ENCODE measurements at regions not wholly inside any gene's neighbourhood (a gene's known extent, or its start where the extent isn't known, plus 50 kb on each side); places are given as distances from the start of the nearest gene placed in this dataset.

- WGBS, result 34% methylated on average over 7 of the region's 7 CpGs
- Histone ChIP-seq H3K4me3 (no peak overlapping the region), H3K4me1 (no peaks in the 10 kb centered on the region), H3K27me3 (no peaks in the 10 kb centered on the region), H3K36me3 (no peaks in the 10 kb centered on the region), H3K27ac (no peak overlapping the region), H3K9me3 (no peaks in the 10 kb centered on the region)
- TF ChIP-seq EP300 (IDR thresholded peaks at IDR 0.05) (no peak), CTCF (IDR thresholded peaks at IDR 0.05) (no peak), POLR2AphosphoS5 (IDR thresholded peaks at IDR 0.05) (no peak), POLR2A (IDR thresholded peaks at IDR 0.05) (no peak)
- no peak for DNase-seq (ENCODE audit: low spot score in 2 of 2)
Observed at GRCh38 chr14:89543425-89543790, 126.4 kb upstream of the FOXN3 start.

- no peaks in the 10 kb centered on the region for H3K9me3 ChIP-seq
- H3K4me3 ChIP-seq, result no peak overlapping the region
- WGBS, result 66% methylated on average over 4 of the region's 4 CpGs
- H3K27me3 ChIP-seq, result no peaks in the 10 kb centered on the region
- H3K27ac ChIP-seq, result no peak overlapping the region
- no peak for DNase-seq (ENCODE audit: low spot score in 2 of 2)
- TF ChIP-seq POLR2A (IDR thresholded peaks at IDR 0.05), result no peak
- TF ChIP-seq EP300 (IDR thresholded peaks at IDR 0.05), result no peak
- no peak for TF ChIP-seq CTCF (IDR thresholded peaks at IDR 0.05)
- TF ChIP-seq POLR2AphosphoS5 (IDR thresholded peaks at IDR 0.05), result no peak
- H3K4me1 ChIP-seq, result no peaks in the 10 kb centered on the region
- H3K36me3 ChIP-seq, result no peaks in the 10 kb centered on the region
Observed at GRCh38 chr14:89542786-89543424, 125.9 kb upstream of the FOXN3 start.

GRCh38 chr14:89540830-89541470, 123.9 kb upstream of the FOXN3 start:
- Histone ChIP-seq H3K27me3 (no peaks in the 10 kb centered on the region), H3K4me1 (no peaks in the 10 kb centered on the region), H3K36me3 (no peaks in the 10 kb centered on the region), H3K9me3 (no peaks in the 10 kb centered on the region), H3K4me3 (no peak overlapping the region), H3K27ac (no peak overlapping the region)
- WGBS, result 90% methylated on average over 5 of the region's 5 CpGs
- DNase-seq (ENCODE audit: low spot score in 2 of 2), result no peak
- no peak for TF ChIP-seq CTCF (IDR thresholded peaks at IDR 0.05)

- WGBS, result 90% methylated on average over 20 of the region's 20 CpGs
- no peaks in the 10 kb centered on the region for H3K36me3 ChIP-seq
Observed at GRCh38 chr14:89540009-89540829, 123.2 kb upstream of the FOXN3 start.

More at GRCh38 chr14:89540009-89540829, 123.2 kb upstream of the FOXN3 start:
- Histone ChIP-seq H3K4me3 (no peak overlapping the region), H3K27me3 (no peaks in the 10 kb centered on the region), H3K4me1 (no peaks in the 10 kb centered on the region), H3K9me3 (no peaks in the 10 kb centered on the region), H3K27ac (no peak overlapping the region)
- no peak for DNase-seq (ENCODE audit: low spot score in 2 of 2)
- TF ChIP-seq POLR2A (IDR thresholded peaks at IDR 0.05) (no peak), EP300 (IDR thresholded peaks at IDR 0.05) (no peak), CTCF (IDR thresholded peaks at IDR 0.05) (no peak), POLR2AphosphoS5 (IDR thresholded peaks at IDR 0.05) (no peak)

All from suprapubic skin (tissue), 4 donors.